ENCODE measurements at regions not wholly inside any gene's neighbourhood (a gene's known extent, or its start where the extent isn't known, plus 50 kb on each side); places are given as distances from the start of the nearest gene placed in this dataset.

DNA sequence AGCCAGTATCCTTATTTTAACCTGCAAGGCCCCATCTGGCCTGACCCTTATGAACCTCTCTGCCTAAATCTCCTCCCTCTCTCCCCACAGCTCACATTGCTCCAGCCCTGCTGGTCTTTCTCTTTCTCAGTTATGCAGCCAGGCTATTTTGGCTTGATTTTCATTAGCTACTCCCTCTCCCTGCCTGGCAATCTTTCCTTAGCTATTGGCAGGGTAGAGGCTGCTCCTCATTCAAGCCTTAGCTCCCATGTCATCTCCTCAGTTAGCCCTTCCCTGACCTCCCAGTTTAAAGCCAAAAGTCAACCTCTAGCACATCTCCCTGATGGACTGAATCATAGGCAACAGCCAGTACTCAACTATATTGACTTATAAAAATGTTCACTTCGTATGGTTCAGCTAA lies 214.4 kb upstream of the CELF2 start:
- no CpG with 5 or more reads among the region's 1 CpG for WGBS (ENCODE audit: insufficient coverage)
- H3K36me3 Mint-ChIP-seq = no peaks in the 10 kb centered on the region
- peaks cover 0 to 2% (median 0%) of the 10 kb centered on the region in 3 donors for H3K9me3 Mint-ChIP-seq
- ChIA-PET CTCF (no interaction called here), POLR2A (no interaction called here)
- no peak overlapping the region for H3K27ac Mint-ChIP-seq
- no peaks in the 10 kb centered on the region for H3K36me3 ChIP-seq (ENCODE audit: control insufficient read depth in 2 of 2, extremely low read depth in 1 of 2, insufficient read depth in 1 of 2, low read length in 1 of 2)
- no peak overlapping the region for H3K4me3 Mint-ChIP-seq
- H3K27me3 ChIP-seq (replicated peaks in 1 of 2; ENCODE audit: control insufficient read depth in 2 of 2, extremely low read depth in 1 of 2, insufficient read depth in 2 of 2, low read length in 1 of 2) = peaks cover 0 to 5% of the 10 kb centered on the region in 2 experiments
- no peak overlapping the region for H3K27ac ChIP-seq (ENCODE audit: low read length)
- ATAC-seq (replicated peaks in 1 of 4) (no peak), DNase-seq (no peak)
- no peaks in the 10 kb centered on the region for H3K4me1 ChIP-seq (ENCODE audit: control insufficient read depth in 1 of 2, extremely low read depth in 1 of 2, insufficient read depth in 2 of 2, low read length in 2 of 2)
- no peaks in the 10 kb centered on the region for H3K4me1 Mint-ChIP-seq
- no peak overlapping the region for H3K4me3 ChIP-seq (ENCODE audit: control insufficient read depth in 1 of 2, extremely low read depth in 1 of 2, low read length in 1 of 2)
- H3K9me3 ChIP-seq = no peaks in the 10 kb centered on the region
- peaks cover 6 to 9% of the 10 kb centered on the region in 2 donors for H3K27me3 Mint-ChIP-seq

DNA sequence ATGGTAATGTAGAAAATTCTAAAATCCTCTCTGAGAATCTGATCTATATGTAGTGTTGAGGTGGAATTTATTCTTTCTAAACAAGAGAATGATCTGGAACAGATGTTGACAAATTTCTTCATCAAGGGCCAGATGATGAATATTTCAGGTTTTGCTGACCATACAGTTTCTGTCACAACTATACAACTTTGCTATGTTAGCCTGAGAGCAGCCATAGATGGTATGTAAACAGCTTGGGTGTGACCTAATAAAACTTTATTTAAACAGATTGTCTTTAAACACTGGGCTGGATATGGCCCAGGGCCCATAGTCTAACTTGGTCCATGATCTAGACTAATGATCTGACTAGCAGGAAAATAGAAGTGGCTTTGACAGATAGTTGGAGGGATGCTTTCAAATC lies 213.6 kb upstream of the CELF2 start:
- Histone ChIP-seq H3K36me3 (ENCODE audit: control insufficient read depth in 2 of 2, extremely low read depth in 1 of 2, insufficient read depth in 1 of 2, low read length in 1 of 2) (no peaks in the 10 kb centered on the region), H3K27me3 (replicated peaks in 1 of 2; ENCODE audit: control insufficient read depth in 2 of 2, extremely low read depth in 1 of 2, insufficient read depth in 2 of 2, low read length in 1 of 2) (no peaks in the 10 kb centered on the region), H3K4me1 (ENCODE audit: control insufficient read depth in 1 of 2, extremely low read depth in 1 of 2, insufficient read depth in 2 of 2, low read length in 2 of 2) (no peaks in the 10 kb centered on the region), H3K9me3 (no peaks in the 10 kb centered on the region), H3K4me3 (ENCODE audit: control insufficient read depth in 1 of 2, extremely low read depth in 1 of 2, low read length in 1 of 2) (no peak overlapping the region), H3K27ac (ENCODE audit: low read length) (no peak overlapping the region)
- Mint-ChIP-seq H3K4me3 (no peak overlapping the region), H3K36me3 (no peaks in the 10 kb centered on the region), H3K27ac (no peak overlapping the region), H3K9me3 (peaks cover 0 to 2% (median 0%) of the 10 kb centered on the region in 3 donors), H3K4me1 (no peaks in the 10 kb centered on the region), H3K27me3 (peaks cover 4 to 8% of the 10 kb centered on the region in 2 donors)
- CTCF ChIA-PET = no interaction called here
- POLR2A ChIA-PET = no interaction called here
- ATAC-seq (replicated peaks in 1 of 4) = no peak
- DNase-seq = no peak

DNA sequence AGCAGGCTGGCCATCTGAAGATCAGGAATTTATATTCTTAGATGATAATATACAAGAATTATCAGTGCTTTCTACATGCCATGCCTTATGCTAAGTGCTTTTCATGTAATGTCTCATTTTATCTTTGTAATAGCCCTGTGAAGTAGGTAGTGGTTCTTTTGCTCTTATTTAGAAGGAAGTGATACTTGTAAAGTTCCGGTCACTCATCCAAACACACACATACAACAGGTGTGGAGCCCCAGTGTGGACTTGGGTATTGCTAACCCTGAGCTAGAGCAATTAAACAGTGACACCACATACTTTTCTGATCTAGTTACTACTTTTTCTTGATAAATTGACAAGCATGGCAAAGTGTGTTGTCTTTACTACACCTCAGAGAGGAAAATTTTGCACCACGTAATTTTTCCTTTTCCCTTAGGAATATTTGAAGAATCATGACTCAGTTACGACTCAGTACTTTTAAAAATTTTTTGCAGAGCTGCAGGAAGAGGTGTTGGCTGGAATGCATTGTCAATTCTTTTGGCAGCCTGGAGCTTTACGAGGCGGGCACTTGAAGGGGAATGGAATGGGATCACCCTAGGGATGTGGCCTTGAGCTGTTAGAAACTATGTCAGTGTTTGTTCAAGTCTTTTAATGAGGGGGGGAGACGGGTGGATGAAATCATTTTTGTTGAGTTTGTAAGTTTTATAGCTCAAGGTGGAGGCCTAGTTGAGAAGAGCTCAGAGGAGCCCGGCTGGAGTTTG lies 212.5 kb upstream of the CELF2 start:
- Histone ChIP-seq H3K36me3 (ENCODE audit: control insufficient read depth in 2 of 2, extremely low read depth in 1 of 2, insufficient read depth in 1 of 2, low read length in 1 of 2) (no peaks in the 10 kb centered on the region), H3K9me3 (no peaks in the 10 kb centered on the region), H3K27me3 (replicated peaks in 1 of 2; ENCODE audit: control insufficient read depth in 2 of 2, extremely low read depth in 1 of 2, insufficient read depth in 2 of 2, low read length in 1 of 2) (no peaks in the 10 kb centered on the region), H3K4me1 (ENCODE audit: control insufficient read depth in 1 of 2, extremely low read depth in 1 of 2, insufficient read depth in 2 of 2, low read length in 2 of 2) (no peaks in the 10 kb centered on the region), H3K4me3 (ENCODE audit: control insufficient read depth in 1 of 2, extremely low read depth in 1 of 2, low read length in 1 of 2) (no peak overlapping the region), H3K27ac (ENCODE audit: low read length) (no peak overlapping the region)
- peaks cover 4 to 10% of the 10 kb centered on the region in 2 donors for H3K27me3 Mint-ChIP-seq
- CTCF ChIA-PET = no interaction called here
- POLR2A ChIA-PET = interaction anchor here in 1 of 2 donors (0.6 kb wide), 1 partner anchor 1058 kb away, joined by 3 read pairs; no protein-coding TSS in a partner anchor
- 85% methylated on average over 5 of the region's 7 CpGs for WGBS (ENCODE audit: insufficient coverage)
- no peaks in the 10 kb centered on the region for H3K36me3 Mint-ChIP-seq
- no peak overlapping the region for H3K4me3 Mint-ChIP-seq
- no peak for DNase-seq
- no peak for ATAC-seq (replicated peaks in 1 of 4)
- no peak overlapping the region for H3K27ac Mint-ChIP-seq
- peaks cover 0 to 2% (median 0%) of the 10 kb centered on the region in 3 donors for H3K9me3 Mint-ChIP-seq
- H3K4me1 Mint-ChIP-seq = no peaks in the 10 kb centered on the region

DNA sequence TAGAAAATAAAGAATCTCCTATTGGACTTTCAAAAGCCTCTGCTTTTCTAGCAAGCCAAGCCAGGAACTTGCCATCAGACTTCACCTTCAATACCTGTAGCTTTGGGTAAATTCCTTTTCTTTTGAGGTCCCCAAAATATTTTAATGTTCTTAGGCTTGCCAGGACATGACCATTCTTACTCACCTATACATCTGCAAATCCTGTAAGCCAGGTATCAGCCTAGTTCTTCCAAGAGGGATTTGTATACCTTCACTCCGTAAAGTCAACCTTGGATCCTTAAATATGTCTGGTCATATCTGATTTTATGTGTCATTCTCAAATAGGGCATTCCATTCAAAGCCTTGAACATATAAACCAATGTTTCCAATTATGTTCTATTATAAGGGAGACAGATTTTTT lies 210.6 kb upstream of the CELF2 start:
- no peak overlapping the region for H3K27ac ChIP-seq (ENCODE audit: low read length)
- Mint-ChIP-seq H3K9me3 (peaks cover 0 to 3% (median 0%) of the 10 kb centered on the region in 3 donors), H3K27ac (no peak overlapping the region), H3K36me3 (no peaks in the 10 kb centered on the region), H3K27me3 (peaks cover 9 to 23% of the 10 kb centered on the region in 2 donors), H3K4me3 (no peak overlapping the region), H3K4me1 (no peaks in the 10 kb centered on the region)
- no peaks in the 10 kb centered on the region for H3K36me3 ChIP-seq (ENCODE audit: control insufficient read depth in 2 of 2, extremely low read depth in 1 of 2, insufficient read depth in 1 of 2, low read length in 1 of 2)
- WGBS (ENCODE audit: insufficient coverage) = no CpG with 5 or more reads among the region's 1 CpG
- ChIA-PET CTCF (no interaction called here), POLR2A (no interaction called here)
- no peaks in the 10 kb centered on the region for H3K9me3 ChIP-seq
- ATAC-seq (replicated peaks in 1 of 4) (no peak), DNase-seq (no peak)
- H3K27me3 ChIP-seq (replicated peaks in 1 of 2; ENCODE audit: control insufficient read depth in 2 of 2, extremely low read depth in 1 of 2, insufficient read depth in 2 of 2, low read length in 1 of 2) = peaks cover 0 to 2% of the 10 kb centered on the region in 2 experiments
- no peak overlapping the region for H3K4me3 ChIP-seq (ENCODE audit: control insufficient read depth in 1 of 2, extremely low read depth in 1 of 2, low read length in 1 of 2)
- H3K4me1 ChIP-seq (ENCODE audit: control insufficient read depth in 1 of 2, extremely low read depth in 1 of 2, insufficient read depth in 2 of 2, low read length in 2 of 2) = no peaks in the 10 kb centered on the region

DNA sequence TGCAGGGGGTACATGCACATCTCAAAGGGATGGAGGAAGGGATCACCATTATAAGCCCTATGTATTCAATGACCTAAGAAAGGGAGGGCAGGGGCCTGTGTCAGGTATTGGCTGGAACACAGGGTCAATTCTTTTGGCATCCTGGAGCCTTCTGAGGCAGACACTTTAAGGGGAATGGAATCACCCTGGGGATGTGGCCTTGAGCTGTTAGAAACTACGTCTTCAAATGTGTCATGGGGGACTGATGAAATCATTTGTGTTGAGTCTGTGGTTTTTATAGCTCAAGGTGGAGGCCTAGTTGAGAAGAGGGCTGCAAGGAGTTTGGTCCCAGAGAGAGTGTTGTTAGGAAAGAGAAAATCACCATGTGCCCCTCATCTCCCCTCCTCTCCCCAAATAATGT lies 206.1 kb upstream of the CELF2 start:
- Histone ChIP-seq H3K27ac (ENCODE audit: low read length) (no peak overlapping the region), H3K4me3 (ENCODE audit: control insufficient read depth in 1 of 2, extremely low read depth in 1 of 2, low read length in 1 of 2) (no peak overlapping the region), H3K27me3 (replicated peaks in 1 of 2; ENCODE audit: control insufficient read depth in 2 of 2, extremely low read depth in 1 of 2, insufficient read depth in 2 of 2, low read length in 1 of 2) (peaks cover 0 to 2% of the 10 kb centered on the region in 2 experiments), H3K36me3 (ENCODE audit: control insufficient read depth in 2 of 2, extremely low read depth in 1 of 2, insufficient read depth in 1 of 2, low read length in 1 of 2) (no peaks in the 10 kb centered on the region), H3K9me3 (no peaks in the 10 kb centered on the region), H3K4me1 (ENCODE audit: control insufficient read depth in 1 of 2, extremely low read depth in 1 of 2, insufficient read depth in 2 of 2, low read length in 2 of 2) (no peaks in the 10 kb centered on the region)
- peaks cover 0 to 3% (median 0%) of the 10 kb centered on the region in 3 donors for H3K9me3 Mint-ChIP-seq
- no CpG with 5 or more reads among the region's 1 CpG for WGBS (ENCODE audit: insufficient coverage)
- CTCF ChIA-PET = no interaction called here
- no peak overlapping the region for H3K27ac Mint-ChIP-seq
- H3K27me3 Mint-ChIP-seq = peaks cover 11 to 20% of the 10 kb centered on the region in 2 donors
- H3K4me1 Mint-ChIP-seq = no peaks in the 10 kb centered on the region
- no peaks in the 10 kb centered on the region for H3K36me3 Mint-ChIP-seq
- DNase-seq (no peak), ATAC-seq (replicated peaks in 1 of 4) (no peak)
- POLR2A ChIA-PET = no interaction called here
- no peak overlapping the region for H3K4me3 Mint-ChIP-seq

DNA sequence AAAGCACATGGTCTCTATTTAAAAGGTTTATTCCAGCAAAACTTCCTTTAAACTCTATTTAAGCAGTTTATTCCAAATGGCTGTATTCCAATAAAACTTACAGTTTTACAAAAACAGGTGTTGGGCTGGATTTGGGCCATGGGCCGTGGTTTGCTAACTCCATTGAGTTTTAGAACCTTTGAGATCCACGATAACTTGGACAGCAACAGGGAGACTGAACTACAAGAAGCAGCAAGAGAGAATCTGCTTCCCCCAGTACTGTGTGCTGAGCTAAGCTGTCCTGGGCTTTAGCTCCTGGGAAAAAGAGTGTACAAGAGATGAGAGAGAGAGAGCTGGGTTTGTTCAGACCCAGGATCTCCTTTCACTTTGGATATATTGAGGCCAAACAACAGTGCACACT lies 204.0 kb upstream of the CELF2 start:
- 56% methylated on average over 2 of the region's 2 CpGs for WGBS (ENCODE audit: insufficient coverage)
- Mint-ChIP-seq H3K9me3 (peaks cover 0 to 6% (median 5%) of the 10 kb centered on the region in 3 donors), H3K4me3 (no peak overlapping the region), H3K36me3 (no peaks in the 10 kb centered on the region), H3K27ac (no peak overlapping the region), H3K4me1 (no peaks in the 10 kb centered on the region), H3K27me3 (peaks cover 11 to 15% of the 10 kb centered on the region in 2 donors)
- ChIA-PET CTCF (no interaction called here), POLR2A (no interaction called here)
- DNase-seq (no peak), ATAC-seq (replicated peaks in 1 of 4) (no peak)
- no peaks in the 10 kb centered on the region for H3K4me1 ChIP-seq (ENCODE audit: control insufficient read depth in 1 of 2, extremely low read depth in 1 of 2, insufficient read depth in 2 of 2, low read length in 2 of 2)
- no peaks in the 10 kb centered on the region for H3K9me3 ChIP-seq
- no peak overlapping the region for H3K4me3 ChIP-seq (ENCODE audit: control insufficient read depth in 1 of 2, extremely low read depth in 1 of 2, low read length in 1 of 2)
- H3K27ac ChIP-seq (ENCODE audit: low read length) = no peak overlapping the region
- peaks cover 0 to 2% of the 10 kb centered on the region in 2 experiments for H3K27me3 ChIP-seq (replicated peaks in 1 of 2; ENCODE audit: control insufficient read depth in 2 of 2, extremely low read depth in 1 of 2, insufficient read depth in 2 of 2, low read length in 1 of 2)
- H3K36me3 ChIP-seq (ENCODE audit: control insufficient read depth in 2 of 2, extremely low read depth in 1 of 2, insufficient read depth in 1 of 2, low read length in 1 of 2) = no peaks in the 10 kb centered on the region
